ENCODE measurements at regions not wholly inside any gene's neighbourhood (a gene's known extent, or its start where the extent isn't known, plus 50 kb on each side); places are given as distances from the start of the nearest gene placed in this dataset.

DNA sequence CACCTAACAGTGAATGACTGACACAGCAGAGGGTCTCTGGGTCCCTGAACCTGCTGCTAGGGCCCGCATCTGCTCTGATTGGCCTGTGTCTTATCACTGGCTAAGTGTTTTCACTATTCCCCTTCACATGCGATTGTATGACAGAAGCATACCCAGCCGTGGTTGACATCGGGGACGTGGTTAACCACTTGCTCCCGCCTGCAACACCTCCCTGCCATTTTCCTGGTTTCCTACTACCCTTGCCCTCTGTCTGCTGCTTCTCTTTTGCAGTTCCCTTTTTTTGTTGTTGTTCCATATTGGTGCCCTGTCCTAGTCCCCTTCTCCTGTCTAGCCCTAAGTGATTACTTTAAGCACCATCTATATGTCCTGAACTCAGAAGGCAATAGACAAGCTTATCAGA lies 177.0 kb downstream of the RGS9 start:
- ATAC-seq (ENCODE audit: insufficient read depth, low FRiP score) (no peak), DNase-seq (no peak)
- Histone ChIP-seq H3K36me3 (ENCODE audit: control insufficient read depth in 4 of 4, insufficient read depth in 4 of 4, low read length in 4 of 4) (no peaks in the 10 kb centered on the region), H3K4me3 (no peak overlapping the region), H3K9ac (ENCODE audit: insufficient read depth in 1 of 2, low read length in 2 of 2) (no peak overlapping the region), H3K4me1 (ENCODE audit: control insufficient read depth in 5 of 5, insufficient read depth in 5 of 5, low read length in 5 of 5) (peaks cover 0 to 22% (median 10%) of the 10 kb centered on the region in 5 donors), H3K27me3 (ENCODE audit: control insufficient read depth in 3 of 3, insufficient read depth in 3 of 3, low read length in 2 of 3) (no peaks in the 10 kb centered on the region), H3K27ac (ENCODE audit: low read depth in 1 of 2, low read length in 1 of 2) (no peak overlapping the region), H3K9me3 (ENCODE audit: control insufficient read depth in 4 of 4, insufficient read depth in 3 of 4, low read length in 3 of 4) (no peaks in the 10 kb centered on the region)
- WGBS, 2 donors: 40 to 60% methylated on average over 6 of the region's 6 CpGs
- TF ChIP-seq CTCF (IDR thresholded peaks at IDR 0.05; ENCODE audit: control extremely low read depth, extremely low read depth): no peak

DNA sequence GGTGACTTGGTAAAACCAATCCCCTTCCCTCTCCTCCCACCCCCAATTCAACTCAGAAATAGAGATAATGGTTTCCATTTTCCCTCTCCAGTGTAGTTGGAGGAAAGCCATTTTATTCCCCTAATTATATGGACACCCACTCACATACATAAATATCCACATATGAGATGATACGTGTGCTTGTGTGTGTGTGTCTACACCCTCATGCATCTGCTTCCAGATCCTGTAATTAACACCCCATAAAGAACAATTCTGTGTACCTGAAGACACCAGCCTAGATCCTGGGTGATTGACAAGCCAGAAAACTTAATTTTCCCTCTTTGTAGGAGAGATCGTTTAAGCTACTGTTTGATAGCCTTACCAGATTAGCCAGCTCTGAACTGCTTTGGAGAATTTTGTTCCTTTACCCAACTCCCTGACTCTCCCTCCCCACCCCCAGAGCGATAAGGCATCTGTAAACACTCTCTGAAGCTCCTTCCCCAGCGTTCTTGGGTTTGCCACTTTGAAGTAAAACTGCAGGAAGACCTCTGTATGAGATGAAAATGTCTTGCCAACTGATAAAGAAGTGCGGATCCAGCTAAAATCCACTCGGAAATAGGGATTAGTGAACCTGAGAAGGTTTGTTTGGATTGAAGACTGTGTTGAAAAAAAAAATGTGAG lies 175.7 kb downstream of the RGS9 start:
- Histone ChIP-seq H3K9me3 (ENCODE audit: control insufficient read depth in 4 of 4, insufficient read depth in 3 of 4, low read length in 3 of 4) (no peaks in the 10 kb centered on the region), H3K36me3 (ENCODE audit: control insufficient read depth in 4 of 4, insufficient read depth in 4 of 4, low read length in 4 of 4) (no peaks in the 10 kb centered on the region), H3K4me3 (no peak overlapping the region), H3K27me3 (ENCODE audit: control insufficient read depth in 3 of 3, insufficient read depth in 3 of 3, low read length in 2 of 3) (no peaks in the 10 kb centered on the region), H3K27ac (ENCODE audit: low read depth in 1 of 2, low read length in 1 of 2) (no peak overlapping the region), H3K4me1 (ENCODE audit: control insufficient read depth in 5 of 5, insufficient read depth in 5 of 5, low read length in 5 of 5) (peaks cover 0 to 22% (median 10%) of the 10 kb centered on the region in 5 donors), H3K9ac (ENCODE audit: insufficient read depth in 1 of 2, low read length in 2 of 2) (no peak overlapping the region)
- 30 to 36% methylated on average over 6 of the region's 6 CpGs for WGBS, 2 donors
- ATAC-seq (ENCODE audit: insufficient read depth, low FRiP score) (no peak), DNase-seq (peak in 2 of 3 donors; percentile 53 to 75)
- no peak for TF ChIP-seq CTCF (IDR thresholded peaks at IDR 0.05; ENCODE audit: control extremely low read depth, extremely low read depth)

DNA sequence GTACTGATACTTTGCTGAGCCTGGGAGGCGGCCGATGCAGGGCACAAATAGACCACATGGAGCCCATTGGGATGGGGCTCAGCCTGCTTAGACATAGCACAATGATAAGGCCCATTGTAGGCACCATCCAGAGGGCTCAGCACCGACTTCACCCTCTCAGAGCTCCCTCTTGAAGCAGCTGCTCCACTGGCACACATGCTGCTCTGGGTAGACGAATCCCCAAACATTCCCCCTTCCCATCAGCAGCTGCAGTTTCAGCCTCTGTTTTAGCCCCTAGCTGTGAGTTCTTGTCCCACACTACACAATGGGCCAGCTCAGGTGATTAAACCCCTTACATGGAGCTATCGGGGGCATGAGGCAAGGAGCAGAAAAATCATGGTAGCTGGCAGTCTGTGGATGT lies 174.1 kb downstream of the RGS9 start:
- ATAC-seq (ENCODE audit: insufficient read depth, low FRiP score) (no peak), DNase-seq (no peak)
- WGBS, 2 donors: 84 to 91% methylated on average over 5 of the region's 5 CpGs
- Histone ChIP-seq H3K36me3 (ENCODE audit: control insufficient read depth in 4 of 4, insufficient read depth in 4 of 4, low read length in 4 of 4) (no peaks in the 10 kb centered on the region), H3K9ac (ENCODE audit: insufficient read depth in 1 of 2, low read length in 2 of 2) (no peak overlapping the region), H3K4me1 (ENCODE audit: control insufficient read depth in 5 of 5, insufficient read depth in 5 of 5, low read length in 5 of 5) (peaks cover 0 to 22% (median 10%) of the 10 kb centered on the region in 5 donors), H3K27me3 (ENCODE audit: control insufficient read depth in 3 of 3, insufficient read depth in 3 of 3, low read length in 2 of 3) (no peaks in the 10 kb centered on the region), H3K9me3 (ENCODE audit: control insufficient read depth in 4 of 4, insufficient read depth in 3 of 4, low read length in 3 of 4) (no peaks in the 10 kb centered on the region), H3K27ac (ENCODE audit: low read depth in 1 of 2, low read length in 1 of 2) (no peak overlapping the region), H3K4me3 (no peak overlapping the region)
- no peak for TF ChIP-seq CTCF (IDR thresholded peaks at IDR 0.05; ENCODE audit: control extremely low read depth, extremely low read depth)

GRCh38 chr17:65307961-65308316 lies 170.8 kb downstream of the RGS9 start:
- Histone ChIP-seq H3K4me3 (no peak overlapping the region), H3K9me3 (ENCODE audit: control insufficient read depth in 4 of 4, insufficient read depth in 3 of 4, low read length in 3 of 4) (peaks cover 0 to 4% (median 0%) of the 10 kb centered on the region in 4 donors), H3K27ac (ENCODE audit: low read depth in 1 of 2, low read length in 1 of 2) (no peak overlapping the region), H3K36me3 (ENCODE audit: control insufficient read depth in 4 of 4, insufficient read depth in 4 of 4, low read length in 4 of 4) (no peaks in the 10 kb centered on the region), H3K4me1 (ENCODE audit: control insufficient read depth in 5 of 5, insufficient read depth in 5 of 5, low read length in 5 of 5) (peaks cover 0 to 17% (median 8%) of the 10 kb centered on the region in 5 donors), H3K9ac (ENCODE audit: insufficient read depth in 1 of 2, low read length in 2 of 2) (no peak overlapping the region), H3K27me3 (ENCODE audit: control insufficient read depth in 3 of 3, insufficient read depth in 3 of 3, low read length in 2 of 3) (no peaks in the 10 kb centered on the region)
- DNase-seq: no peak
- TF ChIP-seq CTCF (IDR thresholded peaks at IDR 0.05; ENCODE audit: control extremely low read depth, extremely low read depth): no peak
- WGBS, 2 donors: 94 to 97% methylated on average over 3 of the region's 3 CpGs
- ATAC-seq (ENCODE audit: insufficient read depth, low FRiP score): no peak

Measured in lung (tissue), 11 donors.